Ishikawa (cell line): ENCODE measurements at regions not wholly inside any gene's neighbourhood (a gene's known extent, or its start where the extent isn't known, plus 50 kb on each side); places are given as distances from the start of the nearest gene placed in this dataset.

Source experiments
- CEBPB ChIP-seq: IDR thresholded peaks from 2 replicates; pipeline ENCODE4 v1.6.1; 2012
- CREB1 ChIP-seq: IDR thresholded peaks from 2 replicates; pipeline ENCODE4 v1.6.1; 2012; ENCODE audit warnings: low read depth
- EGR1 ChIP-seq: IDR thresholded peaks from 2 replicates; pipeline ENCODE4 v1.6.1; 2012
- EP300 ChIP-seq: IDR thresholded peaks from 2 replicates; pipeline ENCODE4 v1.6.1; 2012; ENCODE audit warnings: borderline replicate concordance
- FOXM1 ChIP-seq: IDR thresholded peaks from 2 replicates; pipeline ENCODE4 v1.6.1; 2012; ENCODE audit warnings: low read depth, borderline replicate concordance
- NFIC ChIP-seq: IDR thresholded peaks from 2 replicates; pipeline ENCODE4 v1.6.1; 2012
- RAD21 ChIP-seq: IDR thresholded peaks from 2 replicates; pipeline ENCODE4 v1.6.1; 2012; ENCODE audit warnings: low read depth
- TAF1 ChIP-seq: IDR thresholded peaks from 2 replicates; pipeline ENCODE4 v1.6.1; 2012; ENCODE audit warnings: low read depth, mild to moderate bottlenecking
- TCF12 ChIP-seq: IDR thresholded peaks from 2 replicates; pipeline ENCODE4 v1.6.1; 2012; ENCODE audit warnings: low read depth
- TEAD4 ChIP-seq: IDR thresholded peaks from 2 replicates; pipeline ENCODE4 v1.6.1; 2012
- YY1 ChIP-seq: IDR thresholded peaks from 2 replicates; pipeline ENCODE4 v1.6.1; 2012; ENCODE audit warnings: low read depth
- ZBTB7A ChIP-seq: IDR thresholded peaks from 2 replicates; pipeline ENCODE4 v1.6.1; 2012; ENCODE audit warnings: low read depth
- TF ChIP-seq, protein P1 (sequence below): IDR thresholded peaks from 2 replicates; pipeline ENCODE4 v1.6.1; 2012
- TF ChIP-seq, protein P2 (sequence below): IDR thresholded peaks from 2 replicates; pipeline ENCODE4 v1.6.1; 2012
- TF ChIP-seq, protein P3 (sequence below): IDR thresholded peaks from 2 replicates; pipeline ENCODE4 v1.6.1; 2012; ENCODE audit warnings: low read depth, mild to moderate bottlenecking

DNA sequence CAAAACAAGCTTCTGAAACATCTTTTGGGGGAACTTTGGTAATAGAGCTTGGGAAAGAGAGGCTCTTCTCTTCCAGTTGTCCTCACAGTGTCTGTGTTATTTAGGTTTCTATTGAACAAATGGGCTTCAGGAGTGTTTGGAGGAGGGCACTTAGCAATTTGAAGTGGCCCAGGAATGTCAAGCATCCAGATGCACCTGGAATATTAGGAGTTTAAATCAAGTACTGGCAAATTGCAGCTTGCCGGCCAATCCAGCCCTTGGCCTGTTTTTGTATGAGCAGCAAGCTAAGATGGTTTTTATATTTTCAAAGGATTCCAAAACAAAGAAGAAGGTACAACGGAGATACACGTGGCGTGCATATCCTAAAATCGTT, 94.7 kb downstream of the CCDC185 start:
- TF ChIP-seq TCF12 (no peak), EGR1 (no peak), FOXM1 (no peak), ZBTB7A (no peak), TEAD4 (no peak), TAF1 (no peak), NFIC (no peak), RAD21 (no peak), EP300 (no peak), CEBPB (no peak), YY1 (no peak), CREB1 (no peak)
- TF ChIP-seq, protein P1, sequence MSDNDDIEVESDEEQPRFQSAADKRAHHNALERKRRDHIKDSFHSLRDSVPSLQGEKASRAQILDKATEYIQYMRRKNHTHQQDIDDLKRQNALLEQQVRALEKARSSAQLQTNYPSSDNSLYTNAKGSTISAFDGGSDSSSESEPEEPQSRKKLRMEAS: no peak
- TF ChIP-seq, protein P2, sequence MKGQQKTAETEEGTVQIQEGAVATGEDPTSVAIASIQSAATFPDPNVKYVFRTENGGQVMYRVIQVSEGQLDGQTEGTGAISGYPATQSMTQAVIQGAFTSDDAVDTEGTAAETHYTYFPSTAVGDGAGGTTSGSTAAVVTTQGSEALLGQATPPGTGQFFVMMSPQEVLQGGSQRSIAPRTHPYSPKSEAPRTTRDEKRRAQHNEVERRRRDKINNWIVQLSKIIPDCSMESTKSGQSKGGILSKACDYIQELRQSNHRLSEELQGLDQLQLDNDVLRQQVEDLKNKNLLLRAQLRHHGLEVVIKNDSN: no peak
- TF ChIP-seq, protein P3, sequence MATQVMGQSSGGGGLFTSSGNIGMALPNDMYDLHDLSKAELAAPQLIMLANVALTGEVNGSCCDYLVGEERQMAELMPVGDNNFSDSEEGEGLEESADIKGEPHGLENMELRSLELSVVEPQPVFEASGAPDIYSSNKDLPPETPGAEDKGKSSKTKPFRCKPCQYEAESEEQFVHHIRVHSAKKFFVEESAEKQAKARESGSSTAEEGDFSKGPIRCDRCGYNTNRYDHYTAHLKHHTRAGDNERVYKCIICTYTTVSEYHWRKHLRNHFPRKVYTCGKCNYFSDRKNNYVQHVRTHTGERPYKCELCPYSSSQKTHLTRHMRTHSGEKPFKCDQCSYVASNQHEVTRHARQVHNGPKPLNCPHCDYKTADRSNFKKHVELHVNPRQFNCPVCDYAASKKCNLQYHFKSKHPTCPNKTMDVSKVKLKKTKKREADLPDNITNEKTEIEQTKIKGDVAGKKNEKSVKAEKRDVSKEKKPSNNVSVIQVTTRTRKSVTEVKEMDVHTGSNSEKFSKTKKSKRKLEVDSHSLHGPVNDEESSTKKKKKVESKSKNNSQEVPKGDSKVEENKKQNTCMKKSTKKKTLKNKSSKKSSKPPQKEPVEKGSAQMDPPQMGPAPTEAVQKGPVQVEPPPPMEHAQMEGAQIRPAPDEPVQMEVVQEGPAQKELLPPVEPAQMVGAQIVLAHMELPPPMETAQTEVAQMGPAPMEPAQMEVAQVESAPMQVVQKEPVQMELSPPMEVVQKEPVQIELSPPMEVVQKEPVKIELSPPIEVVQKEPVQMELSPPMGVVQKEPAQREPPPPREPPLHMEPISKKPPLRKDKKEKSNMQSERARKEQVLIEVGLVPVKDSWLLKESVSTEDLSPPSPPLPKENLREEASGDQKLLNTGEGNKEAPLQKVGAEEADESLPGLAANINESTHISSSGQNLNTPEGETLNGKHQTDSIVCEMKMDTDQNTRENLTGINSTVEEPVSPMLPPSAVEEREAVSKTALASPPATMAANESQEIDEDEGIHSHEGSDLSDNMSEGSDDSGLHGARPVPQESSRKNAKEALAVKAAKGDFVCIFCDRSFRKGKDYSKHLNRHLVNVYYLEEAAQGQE: no peak

DNA sequence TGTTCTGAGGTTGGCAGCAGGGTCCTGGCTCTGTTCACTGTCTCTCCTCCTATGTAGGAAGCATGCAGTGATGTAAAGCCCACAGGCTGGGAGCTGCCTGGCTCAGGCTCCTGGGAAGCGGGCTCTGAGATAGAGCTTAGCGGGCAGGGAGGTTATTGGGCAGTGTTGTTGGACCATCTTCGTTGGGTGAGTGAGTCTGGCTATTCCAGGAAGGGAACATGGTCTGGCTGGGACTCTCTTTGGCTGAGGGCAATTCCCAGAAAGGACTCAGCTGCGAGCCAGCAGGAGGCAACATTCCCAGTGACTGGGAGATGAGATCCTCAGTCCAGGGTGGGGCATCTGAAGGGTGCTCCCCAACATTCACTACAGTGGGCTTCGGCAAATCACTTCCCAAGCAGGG, 96.2 kb downstream of the CCDC185 start:
- TF ChIP-seq FOXM1: no peak
- TF ChIP-seq YY1: no peak

DNA sequence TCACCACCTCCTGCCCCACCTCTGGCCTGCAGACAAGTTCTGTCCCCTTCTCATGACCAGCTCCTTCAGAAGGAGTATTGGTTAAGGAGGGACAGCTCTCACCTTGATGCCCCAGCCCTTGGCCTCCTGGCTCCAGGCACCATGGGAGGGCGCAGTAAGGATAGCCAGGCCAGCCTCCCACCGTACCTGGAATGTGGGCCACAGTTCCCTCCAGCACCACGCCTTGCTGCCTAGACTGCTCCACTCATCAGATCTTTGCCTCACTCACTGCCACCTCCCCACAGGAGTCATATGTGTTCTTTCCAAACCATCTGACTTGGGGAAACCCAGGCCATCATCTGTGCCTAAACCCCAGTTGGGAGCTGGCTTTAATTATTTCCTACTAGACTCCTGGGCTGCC, 97.0 kb downstream of the CCDC185 start:
- TF ChIP-seq TCF12 (no peak), EGR1 (no peak), EP300 (no peak), CREB1 (no peak), FOXM1 (no peak)
- TF ChIP-seq, protein P1: no peak
- TF ChIP-seq, protein P2: no peak
